ENCODE measurements at regions not wholly inside any gene's neighbourhood (a gene's known extent, or its start where the extent isn't known, plus 50 kb on each side); places are given as distances from the start of the nearest gene placed in this dataset.

DNA sequence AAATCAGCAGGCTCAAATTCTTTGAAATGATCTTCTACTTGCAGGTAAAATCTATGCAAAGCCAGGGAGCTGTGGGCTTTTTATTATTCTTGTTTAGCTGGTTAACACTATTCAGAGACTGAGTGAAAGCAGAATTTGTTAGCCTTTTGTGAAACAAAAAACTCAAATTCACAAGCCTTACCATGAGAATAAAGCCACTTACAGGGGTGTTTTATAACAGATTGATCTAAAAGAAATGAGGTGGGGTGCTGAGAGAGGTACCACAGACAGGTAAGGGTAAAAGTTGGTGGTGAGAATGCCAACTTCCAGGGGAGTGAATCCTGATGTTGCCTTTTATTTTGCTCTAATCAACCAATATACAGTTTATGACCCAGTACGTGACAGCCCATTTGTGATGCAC, 1585.6 kb downstream of the EFNA5 start:
- Histone ChIP-seq H4K5ac (ENCODE audit: insufficient read length, low read depth, low read length) (no peak overlapping the region), H4K20me1 (ENCODE audit: control insufficient read depth, insufficient read depth, insufficient read length) (no peaks in the 10 kb centered on the region), H2BK5ac (ENCODE audit: insufficient read length, low read length) (no peak overlapping the region), H3K79me1 (ENCODE audit: insufficient read depth, low read depth, low read length, poor library complexity, severe bottlenecking) (no peaks in the 10 kb centered on the region), H3K27me3 (ENCODE audit: insufficient read depth, low read length) (no peaks in the 10 kb centered on the region), H3K79me2 (ENCODE audit: insufficient read depth, low read length) (no peaks in the 10 kb centered on the region), H3K23me2 (ENCODE audit: insufficient read length, low read depth, low read length, poor library complexity, severe bottlenecking) (no peaks in the 10 kb centered on the region), H3T11ph (ENCODE audit: low read length) (no peak overlapping the region), H3K4me1 (ENCODE audit: insufficient read depth, low read length) (peaks cover 11% of the 10 kb centered on the region), H3K27ac (ENCODE audit: insufficient read length, low read depth, low read length) (peak overlapping the region; percentile 89), H3K9me3 (ENCODE audit: control insufficient read depth, low read depth, low read length) (no peaks in the 10 kb centered on the region), H2AFZ (ENCODE audit: low read length) (no peak overlapping the region), H2BK15ac (ENCODE audit: low read depth, low read length) (no peak overlapping the region), H3K4me2 (ENCODE audit: insufficient read depth, insufficient read length, low read length) (peak overlapping the region; percentile 37), H3K18ac (ENCODE audit: insufficient read length, low read depth, low read length) (no peak overlapping the region), H3K23ac (ENCODE audit: insufficient read length, low read depth, low read length) (no peak overlapping the region), H2BK20ac (ENCODE audit: low read depth, low read length, poor library complexity, severe bottlenecking) (no peak overlapping the region), H3K56ac (ENCODE audit: insufficient read length, low read depth, low read length) (no peak overlapping the region), H2BK12ac (ENCODE audit: insufficient read length, low read depth, low read length) (no peak overlapping the region), H2AK5ac (ENCODE audit: insufficient read length, low read length) (no peak overlapping the region), H4K8ac (replicated peaks; ENCODE audit: insufficient read length, low read depth, low read length) (no peak overlapping the region), H4K91ac (ENCODE audit: insufficient read length, low read depth, low read length) (no peak overlapping the region), H3K4ac (ENCODE audit: low read depth, low read length) (no peak overlapping the region), H3K9ac (ENCODE audit: extremely low read depth, insufficient read length, low read length) (no peak overlapping the region), H3K14ac (ENCODE audit: insufficient read depth, low read length) (no peak overlapping the region), H2BK120ac (ENCODE audit: low read depth, low read length, poor library complexity, severe bottlenecking) (no peak overlapping the region)
- no peak for DNase-seq
- peak overlapping the region; percentile 12 to 32; a peak in 4 of 5 replicates for H3K4me3 Mint-ChIP-seq
- H3K27ac Mint-ChIP-seq = peak overlapping the region; percentile 94 to 98 (median 96); a peak in 6 of 7 replicates
- WGBS (ENCODE audit: extremely low coverage, insufficient read length, low lambda C conversion rate) = no CpG with 5 or more reads among the region's 1 CpG
- peaks cover 0 to 5% (median 2%) of the 10 kb centered on the region in 3 experiments; a peak in 2 of 7 replicates for H3K36me3 Mint-ChIP-seq (ENCODE audit: insufficient read depth in 1 of 3, low read depth in 3 of 3)
- H3K9me3 Mint-ChIP-seq = no peaks in the 10 kb centered on the region
- TF ChIP-seq, protein P1, sequence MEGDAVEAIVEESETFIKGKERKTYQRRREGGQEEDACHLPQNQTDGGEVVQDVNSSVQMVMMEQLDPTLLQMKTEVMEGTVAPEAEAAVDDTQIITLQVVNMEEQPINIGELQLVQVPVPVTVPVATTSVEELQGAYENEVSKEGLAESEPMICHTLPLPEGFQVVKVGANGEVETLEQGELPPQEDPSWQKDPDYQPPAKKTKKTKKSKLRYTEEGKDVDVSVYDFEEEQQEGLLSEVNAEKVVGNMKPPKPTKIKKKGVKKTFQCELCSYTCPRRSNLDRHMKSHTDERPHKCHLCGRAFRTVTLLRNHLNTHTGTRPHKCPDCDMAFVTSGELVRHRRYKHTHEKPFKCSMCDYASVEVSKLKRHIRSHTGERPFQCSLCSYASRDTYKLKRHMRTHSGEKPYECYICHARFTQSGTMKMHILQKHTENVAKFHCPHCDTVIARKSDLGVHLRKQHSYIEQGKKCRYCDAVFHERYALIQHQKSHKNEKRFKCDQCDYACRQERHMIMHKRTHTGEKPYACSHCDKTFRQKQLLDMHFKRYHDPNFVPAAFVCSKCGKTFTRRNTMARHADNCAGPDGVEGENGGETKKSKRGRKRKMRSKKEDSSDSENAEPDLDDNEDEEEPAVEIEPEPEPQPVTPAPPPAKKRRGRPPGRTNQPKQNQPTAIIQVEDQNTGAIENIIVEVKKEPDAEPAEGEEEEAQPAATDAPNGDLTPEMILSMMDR (conservative IDR thresholded peaks at IDR 0.05) = no peak
- peaks cover 51 to 65% of the 10 kb centered on the region in 2 experiments for H3K4me1 Mint-ChIP-seq
- H3K27me3 Mint-ChIP-seq (ENCODE audit: low read depth) = no peaks in the 10 kb centered on the region
